Hematopoietic multipotent progenitor cell treated with erythropoietin and hydrocortisone succinate and interleukin-3 and kit ligand, for 8 days (in vitro differentiated cells): ENCODE measurements at regions not wholly inside any gene's neighbourhood (a gene's known extent, or its start where the extent isn't known, plus 50 kb on each side); places are given as distances from the start of the nearest gene placed in this dataset.

ENCODE experiments used
- DNase-seq: peaks from one replicate; pipeline ENCODE4 v3.0.0-alpha.2; 2015

DNA sequence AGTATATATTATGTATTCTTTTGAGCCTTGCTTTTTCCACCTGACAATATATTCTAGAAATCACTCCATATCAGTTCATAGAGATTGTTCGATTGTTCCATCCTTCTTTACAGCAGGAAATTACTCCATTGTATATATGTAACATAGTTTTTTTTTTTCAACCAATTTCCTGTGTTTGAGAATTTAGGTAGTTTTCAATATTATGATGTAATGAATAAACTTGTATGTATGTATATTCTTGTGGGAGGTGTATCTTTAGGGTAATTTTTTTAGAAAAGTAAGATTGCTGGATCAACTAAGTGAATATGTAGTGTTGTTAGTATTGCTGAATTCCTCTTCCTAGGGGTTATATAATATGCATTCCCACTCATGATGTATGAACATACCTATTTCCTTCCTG is 165.9 kb upstream of the PITX1 start:
- DNase-seq: no peak

GRCh38 chr5:135196483-135196882 is 162.5 kb upstream of the PITX1 start:
- no peak for DNase-seq

DNA sequence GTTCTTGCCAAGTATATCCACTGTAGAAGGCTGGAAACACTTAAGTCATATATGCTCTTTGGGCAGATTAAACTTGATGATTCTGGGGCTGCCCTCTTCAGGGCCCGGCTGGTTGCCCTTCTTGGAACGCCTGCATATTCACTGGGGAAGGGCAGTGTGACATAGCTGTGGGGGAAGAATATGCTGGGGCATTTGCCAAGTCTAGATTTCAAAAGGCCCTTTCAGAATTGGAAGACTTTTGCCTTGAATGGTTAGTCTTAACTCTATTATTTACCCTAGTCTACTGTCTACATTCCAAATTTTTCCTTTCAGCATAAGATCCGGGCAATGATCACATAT is 161.2 kb upstream of the PITX1 start:
- no peak for DNase-seq

DNA sequence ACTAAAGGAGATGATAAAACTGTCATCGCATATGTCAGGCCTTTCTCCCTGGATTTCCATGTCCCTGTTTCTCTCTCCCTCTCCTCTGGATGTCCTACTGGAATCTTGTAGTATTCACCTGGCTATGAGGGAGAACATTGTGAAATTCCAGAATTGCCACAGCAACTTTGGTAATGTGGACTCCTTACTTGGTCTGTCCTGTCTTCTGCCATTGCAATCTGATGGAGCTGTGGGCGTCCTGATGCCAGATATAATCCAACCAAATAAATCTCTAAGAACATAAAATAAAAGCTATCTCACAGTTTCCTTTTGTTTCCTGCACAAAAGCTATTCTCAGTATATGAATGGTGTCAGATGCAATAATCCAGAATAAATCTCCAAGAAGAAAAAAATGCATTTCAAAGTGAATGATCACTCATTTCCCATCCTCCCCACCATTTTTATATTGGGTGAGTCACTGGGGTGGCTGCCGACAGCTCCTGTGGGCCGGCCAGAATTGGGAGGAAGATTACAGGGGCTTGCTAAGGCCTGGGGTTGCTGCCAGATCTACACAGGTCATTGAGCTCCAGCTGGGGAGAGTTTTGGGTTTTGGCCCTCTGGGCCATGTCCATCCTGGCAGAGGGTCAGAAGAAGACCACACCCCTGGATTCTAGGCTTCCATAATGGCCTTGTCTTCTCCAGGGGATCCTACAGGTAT is 160.7 kb upstream of the PITX1 start:
- DNase-seq: no peak

GRCh38 chr5:135194126-135194488 is 160.1 kb upstream of the PITX1 start:
- no peak for DNase-seq

DNA sequence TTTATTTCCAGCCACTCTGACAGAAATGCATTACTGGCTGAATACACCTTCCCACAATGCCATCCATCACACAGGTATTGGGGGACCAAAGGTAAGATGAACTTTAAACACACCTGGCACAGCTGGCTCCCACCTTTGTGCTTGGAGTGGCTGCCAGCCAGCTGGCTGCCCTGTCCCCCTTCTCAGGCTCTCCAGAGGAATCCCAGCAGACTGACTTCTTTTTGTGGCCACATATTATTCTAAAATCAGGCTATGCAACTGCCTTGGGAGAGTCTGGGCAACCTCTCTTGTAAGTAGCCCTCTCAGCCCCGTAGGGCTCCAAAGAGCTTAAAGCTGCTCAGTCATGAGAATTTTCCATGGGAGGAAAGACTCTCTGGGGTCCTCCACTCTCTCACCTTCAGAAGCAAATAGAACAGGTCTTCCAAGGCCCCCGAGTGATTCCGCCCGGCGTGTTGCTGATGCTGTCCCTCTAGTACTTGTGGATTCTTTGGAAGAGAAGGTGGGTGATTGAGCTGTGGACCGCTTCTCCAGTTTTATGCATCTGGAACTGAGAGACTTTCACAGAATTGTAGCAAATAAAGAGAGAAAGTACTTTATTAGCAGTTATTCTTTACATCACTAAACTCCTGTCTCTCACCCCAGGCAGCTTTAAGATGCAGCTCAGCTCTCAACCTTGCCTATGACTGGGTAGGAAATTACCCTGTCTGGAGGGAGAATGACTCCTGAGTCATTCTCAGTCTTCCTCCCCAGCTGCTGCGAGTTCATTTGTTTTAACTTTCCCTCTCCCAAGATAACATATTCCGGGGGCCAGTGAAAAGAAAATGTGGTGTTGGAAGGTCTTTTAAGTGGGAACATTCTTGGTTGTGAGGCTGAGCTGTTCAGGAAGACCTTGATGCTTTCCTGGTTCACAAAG is 159.4 kb upstream of the PITX1 start:
- DNase-seq: no peak

DNA sequence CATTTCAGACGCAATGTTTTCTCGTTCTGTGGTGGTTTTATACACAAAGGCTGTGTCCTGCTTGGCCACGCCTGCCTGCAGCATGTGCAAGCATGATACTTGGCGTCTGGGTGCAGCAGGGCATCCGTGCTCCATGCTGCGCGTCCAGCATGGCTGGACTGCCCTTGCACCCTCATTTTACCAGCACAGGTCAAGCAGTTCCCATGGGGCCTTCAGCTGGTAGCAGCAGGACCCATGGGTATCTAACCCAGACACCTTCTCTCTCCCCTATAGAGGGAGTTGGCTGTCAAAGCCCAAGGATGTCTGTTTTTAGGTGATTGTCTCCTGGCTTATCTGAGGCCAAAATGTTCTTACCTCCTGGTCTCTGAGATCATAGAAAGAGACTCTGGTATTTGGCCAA is 158.3 kb upstream of the PITX1 start:
- DNase-seq: peak; percentile 92

GRCh38 chr5:135191084-135191826 is 157.2 kb upstream of the PITX1 start:
- peak; percentile 82 for DNase-seq

- DNase-seq: no peak
These were observed 156.5 kb upstream of the PITX1 start for GRCh38 chr5:135190416-135191083.

GRCh38 chr5:135189024-135189423 is 155.0 kb upstream of the PITX1 start:
- no peak for DNase-seq

GRCh38 chr5:135188233-135188914 is 154.3 kb upstream of the PITX1 start:
- no peak for DNase-seq

GRCh38 chr5:135186662-135187522 is 152.9 kb upstream of the PITX1 start:
- DNase-seq: peak; percentile 50

- DNase-seq: peak; percentile 38
These were observed 151.5 kb upstream of the PITX1 start for GRCh38 chr5:135185481-135186065.

- no peak for DNase-seq
These were observed 150.6 kb upstream of the PITX1 start for GRCh38 chr5:135184646-135185045.

GRCh38 chr5:135183464-135183863 is 149.4 kb upstream of the PITX1 start:
- DNase-seq: no peak

GRCh38 chr5:135182675-135183074 is 148.6 kb upstream of the PITX1 start:
- DNase-seq: no peak

DNA sequence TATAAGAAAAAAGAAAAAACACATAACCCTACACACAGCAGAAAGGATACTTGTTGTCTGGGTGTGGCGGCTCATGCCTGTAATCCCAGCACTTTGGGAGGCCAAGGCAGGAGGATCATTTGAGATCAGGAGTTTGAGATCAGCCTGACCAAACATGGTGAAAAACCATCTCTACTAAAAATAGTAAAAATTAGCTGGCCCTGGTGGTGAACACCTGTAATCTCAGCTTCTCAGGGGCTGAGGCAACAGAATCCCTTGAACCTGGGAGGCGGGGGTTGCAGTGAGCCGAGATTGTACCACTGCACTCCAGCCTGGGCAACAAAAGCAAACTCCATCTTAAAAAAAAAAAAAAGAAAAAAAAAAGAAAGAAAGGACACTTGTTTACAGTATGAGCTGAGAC is 147.6 kb upstream of the PITX1 start:
- no peak for DNase-seq

- no peak for DNase-seq
These were observed 145.4 kb upstream of the PITX1 start for GRCh38 chr5:135179308-135179980.

GRCh38 chr5:135178476-135179155 is 144.6 kb upstream of the PITX1 start:
- no peak for DNase-seq

- DNase-seq: no peak
These were observed 143.6 kb upstream of the PITX1 start for GRCh38 chr5:135177591-135177990.
